Hepatocyte (in vitro differentiated cells): ENCODE measurements at regions not wholly inside any gene's neighbourhood (a gene's known extent, or its start where the extent isn't known, plus 50 kb on each side); places are given as distances from the start of the nearest gene placed in this dataset.

Experiments
- DNase-seq: peaks from one replicate; pipeline ENCODE4 v3.0.0-alpha.2; 2016; ENCODE audit warnings: low spot score
- H2AFZ ChIP-seq: fragments of 200-600 bp; sonication (generic); 2 replicates; pipeline ENCODE4 v1.6.0; 2016; ENCODE audit warnings: antibody characterized with exemption, mild to moderate bottlenecking
- H3K27ac ChIP-seq: fragments of 200-600 bp; sonication (generic); 2 replicates; pipeline ENCODE4 v1.5.1; 2016; ENCODE audit warnings: mild to moderate bottlenecking
- H3K27me3 ChIP-seq: fragments of 200-600 bp; sonication (generic); 2 replicates; pipeline ENCODE4 v1.6.1; 2016
- H3K36me3 ChIP-seq: fragments of 200-600 bp; sonication (generic); replicated peaks from 2 replicates; pipeline ENCODE4 v1.5.1; 2016; ENCODE audit warnings: low read depth; ENCODE audit not compliant: insufficient read depth
- H3K4me1 ChIP-seq: fragments of 200-600 bp; sonication (generic); 2 replicates; pipeline ENCODE4 v1.5.1; 2016; ENCODE audit warnings: mild to moderate bottlenecking, moderate library complexity; ENCODE audit not compliant: insufficient read depth
- H3K4me2 ChIP-seq: fragments of 200-600 bp; sonication (generic); 2 replicates; pipeline ENCODE4 v1.6.0; 2016
- H3K4me3 ChIP-seq: fragments of 200-600 bp; sonication (generic); 2 replicates; pipeline ENCODE4 v1.5.1; 2016; ENCODE audit warnings: mild to moderate bottlenecking
- H3K79me2 ChIP-seq: fragments of 200-600 bp; sonication (generic); 2 replicates; pipeline ENCODE4 v1.6.0; 2017; ENCODE audit warnings: mild to moderate bottlenecking
- H3K9me2 ChIP-seq: fragments of 200-600 bp; sonication (generic); replicated peaks from 2 replicates; pipeline ENCODE4 v1.6.0; 2017; ENCODE audit warnings: mild to moderate bottlenecking; ENCODE audit not compliant: insufficient read depth
- H3K9me3 ChIP-seq: fragments of 200-600 bp; sonication (generic); 2 replicates; pipeline ENCODE4 v1.5.1; 2016; ENCODE audit warnings: low read depth, mild to moderate bottlenecking
- H4K20me1 ChIP-seq: fragments of 200-600 bp; sonication (generic); 2 replicates; pipeline ENCODE4 v1.6.0; 2016; ENCODE audit warnings: mild to moderate bottlenecking; ENCODE audit not compliant: insufficient read depth, poor library complexity, severe bottlenecking
- CTCF ChIP-seq: fragments of 200-600 bp; sonication (generic); IDR thresholded peaks from 2 replicates; pipeline ENCODE4 v1.5.1; 2016; ENCODE audit warnings: antibody characterized with exemption, mild to moderate bottlenecking; ENCODE audit not compliant: poor library complexity
- EZH2 ChIP-seq: fragments of 200-600 bp; sonication (generic); IDR thresholded peaks from 2 replicates; pipeline ENCODE4 v1.6.1; 2016; ENCODE audit warnings: antibody characterized with exemption, mild to moderate bottlenecking, borderline replicate concordance
- EZH2phosphoT487 ChIP-seq: fragments of 200-600 bp; sonication (generic); IDR thresholded peaks from one replicate; pipeline ENCODE4 v1.6.1; 2018; ENCODE audit warnings: antibody characterized with exemption, mild to moderate bottlenecking, low read depth, moderate library complexity; ENCODE audit not compliant: unreplicated experiment, severe bottlenecking
- WGBS: methylation state at CpG from one replicate; pipeline ENCODE4 v1.1.6; 2016; ENCODE audit warnings: low lambda C conversion rate; ENCODE audit errors: missing lambda C conversion rate; 5-methylcytosine and 5-hydroxymethylcytosine counted together

- Histone ChIP-seq H3K27me3 (no peaks in the 10 kb centered on the region), H3K36me3 (no peaks in the 10 kb centered on the region), H3K9me2 (no peaks in the 10 kb centered on the region), H3K79me2 (no peaks in the 10 kb centered on the region), H3K4me3 (no peak overlapping the region), H3K4me1 (no peaks in the 10 kb centered on the region), H3K9me3 (no peaks in the 10 kb centered on the region), H4K20me1 (no peaks in the 10 kb centered on the region), H3K4me2 (no peak overlapping the region), H3K27ac (no peak overlapping the region), H2AFZ (no peak overlapping the region)
- DNase-seq: no peak
- TF ChIP-seq EZH2phosphoT487 (no peak), CTCF (no peak), EZH2 (no peak)
- 97% methylated on average over 6 of the region's 6 CpGs for whole genome bisulfite sequencing
These were observed 713.0 kb upstream of the GRM7 start for GRCh38 chr3:6147883-6148282.

GRCh38 chr3:6155650-6156338 lies 705.1 kb upstream of the GRM7 start:
- Histone ChIP-seq H3K79me2 (no peaks in the 10 kb centered on the region), H3K4me3 (no peak overlapping the region), H3K9me3 (no peaks in the 10 kb centered on the region), H4K20me1 (no peaks in the 10 kb centered on the region), H2AFZ (no peak overlapping the region), H3K4me2 (no peak overlapping the region), H3K9me2 (no peaks in the 10 kb centered on the region), H3K36me3 (no peaks in the 10 kb centered on the region), H3K27ac (no peak overlapping the region), H3K4me1 (no peaks in the 10 kb centered on the region), H3K27me3 (no peaks in the 10 kb centered on the region)
- no peak for TF ChIP-seq EZH2
- no peak for TF ChIP-seq EZH2phosphoT487
- TF ChIP-seq CTCF: no peak
- 68% methylated on average over 4 of the region's 4 CpGs for WGBS
- DNase-seq: no peak

- TF ChIP-seq EZH2 (no peak), EZH2phosphoT487 (no peak), CTCF (no peak)
- H3K79me2 ChIP-seq: no peaks in the 10 kb centered on the region
- H3K27me3 ChIP-seq: no peaks in the 10 kb centered on the region
- DNase-seq: no peak
- H2AFZ ChIP-seq: no peak overlapping the region
- no peaks in the 10 kb centered on the region for H3K36me3 ChIP-seq
- no peaks in the 10 kb centered on the region for H3K4me1 ChIP-seq
- no peaks in the 10 kb centered on the region for H3K9me2 ChIP-seq
- 47% methylated on average over 6 of the region's 6 CpGs for WGBS
- no peak overlapping the region for H3K27ac ChIP-seq
- H3K4me3 ChIP-seq: no peak overlapping the region
- H3K9me3 ChIP-seq: no peaks in the 10 kb centered on the region
- H4K20me1 ChIP-seq: no peaks in the 10 kb centered on the region
- no peak overlapping the region for H3K4me2 ChIP-seq
These were observed 695.0 kb upstream of the GRM7 start for GRCh38 chr3:6165951-6166350.
